Lung (tissue), 11 donors: ENCODE measurements at regions not wholly inside any gene's neighbourhood (a gene's known extent, or its start where the extent isn't known, plus 50 kb on each side); places are given as distances from the start of the nearest gene placed in this dataset.

Experiments used
- ATAC-seq: fragments of 200-7000 bp; cut with Tn5 transposase; one replicate; pipeline ENCODE4 v1.9.1; 2020; ENCODE audit warnings: moderate number of reproducible peaks; ENCODE audit not compliant: insufficient read depth, low FRiP score
- DNase-seq, 3 donors: peaks; one replicate each; pipeline ENCODE4 v3.0.0-alpha.2; 2013 to 2017
- H3K27ac ChIP-seq, 2 donors: one replicate each; pipeline ENCODE4 v1.5.1; 2013; ENCODE audit warnings: mild to moderate bottlenecking in 2 of 2, moderate library complexity in 2 of 2, control low read depth in 1 of 2, inconsistent platforms in 1 of 2, low read depth in 1 of 2, low read length in 1 of 2
- H3K27me3 ChIP-seq, 3 donors: one replicate each; pipeline ENCODE4 v1.5.1; 2013; ENCODE audit warnings: low read length in 2 of 3; ENCODE audit not compliant: control insufficient read depth in 3 of 3, insufficient read depth in 3 of 3
- H3K36me3 ChIP-seq, 4 donors: one replicate each; pipeline ENCODE4 v1.5.1; 2013; ENCODE audit warnings: low read length in 4 of 4, mild to moderate bottlenecking in 1 of 4, moderate library complexity in 1 of 4; ENCODE audit not compliant: control insufficient read depth in 4 of 4, insufficient read depth in 4 of 4
- H3K4me1 ChIP-seq, 5 donors: one replicate each; pipeline ENCODE4 v1.5.1; 2013; ENCODE audit warnings: low read length in 5 of 5, mild to moderate bottlenecking in 2 of 5, moderate library complexity in 1 of 5; ENCODE audit not compliant: control insufficient read depth in 5 of 5, insufficient read depth in 5 of 5
- H3K4me3 ChIP-seq: one replicate; pipeline ENCODE4 v1.5.1; 2013; ENCODE audit warnings: mild to moderate bottlenecking, control low read depth, moderate library complexity
- H3K9ac ChIP-seq, 2 donors: one replicate each; pipeline ENCODE4 v1.5.1; 2013; ENCODE audit warnings: low read length in 2 of 2, control low read depth in 1 of 2; ENCODE audit not compliant: insufficient read depth in 1 of 2
- H3K9me3 ChIP-seq, 4 donors: one replicate each; pipeline ENCODE4 v1.5.1; 2013; ENCODE audit warnings: low read length in 3 of 4, mild to moderate bottlenecking in 1 of 4, moderate library complexity in 1 of 4; ENCODE audit not compliant: control insufficient read depth in 4 of 4, insufficient read depth in 3 of 4
- CTCF ChIP-seq: IDR thresholded peaks from 2 replicates; pipeline ENCODE4 v1.5.1; 2012; ENCODE audit warnings: mild to moderate bottlenecking; ENCODE audit errors: control extremely low read depth, extremely low read depth
- WGBS, 2 donors: extraction: QIAGEN DNeasy Blood & Tissue Kit; methylation state at CpG; one replicate each; pipeline ENCODE4 v1.1.7; 2013; 5-methylcytosine and 5-hydroxymethylcytosine counted together
- donor health status: control.
- donor health status: control.
- donor health status: Bipolar disorder and iron deficiency.
- donor health status: healthy.
- donor health status: DM: yes; HTN: yes; CAD: no.

GRCh38 chr2:194735837-194736542 lies 921.0 kb upstream of the SLC39A10 start:
- Histone ChIP-seq H3K36me3 (no peaks in the 10 kb centered on the region), H3K4me3 (no peak overlapping the region), H3K9me3 (no peaks in the 10 kb centered on the region), H3K27ac (no peak overlapping the region), H3K27me3 (no peaks in the 10 kb centered on the region), H3K9ac (no peak overlapping the region), H3K4me1 (no peaks in the 10 kb centered on the region)
- no peak for DNase-seq
- WGBS, 2 donors: 68 to 87% methylated on average over 2 of the region's 2 CpGs
- no peak for TF ChIP-seq CTCF
- ATAC-seq: no peak

DNA sequence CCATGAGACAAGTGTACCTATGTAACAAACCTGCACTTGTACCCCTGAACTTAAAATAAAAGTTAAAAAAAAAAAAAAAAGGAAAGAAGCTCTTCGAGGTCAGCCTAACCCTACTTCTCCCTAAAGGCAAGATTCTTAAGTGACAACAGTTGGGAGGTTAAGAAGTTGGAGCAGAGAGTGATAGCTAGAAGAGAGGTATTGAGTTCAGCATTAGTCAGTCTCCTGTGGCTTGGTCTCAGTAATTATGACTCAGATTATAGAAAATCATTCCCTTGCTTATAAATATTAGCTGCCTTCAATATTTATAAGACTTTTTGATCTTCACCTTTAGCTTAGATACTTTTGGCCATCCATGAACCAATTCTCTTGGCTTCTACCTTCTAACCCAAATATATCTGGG lies 926.8 kb upstream of the SLC39A10 start:
- no peak for DNase-seq

GRCh38 chr2:194725169-194725568 lies 931.9 kb upstream of the SLC39A10 start:
- Histone ChIP-seq H3K4me3 (no peak overlapping the region), H3K4me1 (no peaks in the 10 kb centered on the region), H3K27ac (no peak overlapping the region), H3K9me3 (peaks cover 0 to 1% (median 0%) of the 10 kb centered on the region in 4 donors), H3K27me3 (no peaks in the 10 kb centered on the region), H3K9ac (no peak overlapping the region), H3K36me3 (no peaks in the 10 kb centered on the region)
- TF ChIP-seq CTCF: no peak
- WGBS, 2 donors: 82 to 88% methylated on average over 1 of the region's 1 CpG
- DNase-seq: no peak
- ATAC-seq: no peak

More for the DNA sequence above, 926.8 kb upstream of the SLC39A10 start:
- Histone ChIP-seq H3K9ac (no peak overlapping the region), H3K27me3 (no peaks in the 10 kb centered on the region), H3K4me3 (no peak overlapping the region), H3K27ac (no peak overlapping the region), H3K9me3 (no peaks in the 10 kb centered on the region), H3K36me3 (no peaks in the 10 kb centered on the region), H3K4me1 (no peaks in the 10 kb centered on the region)
- 44 to 65% methylated on average over 1 of the region's 1 CpG for WGBS, 2 donors
- ATAC-seq: no peak
- TF ChIP-seq CTCF: no peak

DNA sequence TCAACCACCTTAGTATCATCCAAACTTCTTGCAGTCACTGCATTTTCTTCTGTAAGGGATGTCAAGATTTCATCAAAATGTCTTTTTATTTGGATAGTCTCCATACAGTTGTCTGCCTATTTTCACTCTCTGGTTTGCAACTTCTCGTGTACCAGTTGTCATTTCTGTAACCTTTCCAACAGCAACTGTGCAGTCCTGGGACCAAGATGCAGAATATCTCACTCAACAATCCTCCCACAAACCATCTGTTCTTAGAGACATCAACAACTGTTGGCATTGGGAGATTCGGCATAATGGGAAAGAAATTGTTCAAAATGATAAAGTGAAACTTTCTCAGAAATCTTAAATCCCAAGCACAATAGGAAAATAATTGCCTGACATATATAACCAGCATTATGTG lies 933.6 kb upstream of the SLC39A10 start:
- no peaks in the 10 kb centered on the region for H3K4me1 ChIP-seq
- H3K4me3 ChIP-seq: no peak overlapping the region
- H3K9ac ChIP-seq: no peak overlapping the region
- DNase-seq (no peak), ATAC-seq (no peak)
- H3K27me3 ChIP-seq: no peaks in the 10 kb centered on the region
- WGBS, 2 donors: 74 to 90% methylated on average over 2 of the region's 2 CpGs
- peaks cover 0 to 1% (median 0%) of the 10 kb centered on the region in 4 donors for H3K9me3 ChIP-seq
- H3K27ac ChIP-seq: no peak overlapping the region
- TF ChIP-seq CTCF: no peak
- H3K36me3 ChIP-seq: no peaks in the 10 kb centered on the region
